Fibroblast of skin of right quadriceps (primary cell): ENCODE measurements at regions not wholly inside any gene's neighbourhood (a gene's known extent, or its start where the extent isn't known, plus 50 kb on each side); places are given as distances from the start of the nearest gene placed in this dataset.
"Not testable (repeated sequence)": the region's sequence is repeated elsewhere in the genome, so short reads cannot be mapped to it uniquely, and the experiment has no call there.

Experiments used
- DNase-seq: peaks from one replicate; pipeline ENCODE4 v3.0.0-alpha.2; 2013

DNA sequence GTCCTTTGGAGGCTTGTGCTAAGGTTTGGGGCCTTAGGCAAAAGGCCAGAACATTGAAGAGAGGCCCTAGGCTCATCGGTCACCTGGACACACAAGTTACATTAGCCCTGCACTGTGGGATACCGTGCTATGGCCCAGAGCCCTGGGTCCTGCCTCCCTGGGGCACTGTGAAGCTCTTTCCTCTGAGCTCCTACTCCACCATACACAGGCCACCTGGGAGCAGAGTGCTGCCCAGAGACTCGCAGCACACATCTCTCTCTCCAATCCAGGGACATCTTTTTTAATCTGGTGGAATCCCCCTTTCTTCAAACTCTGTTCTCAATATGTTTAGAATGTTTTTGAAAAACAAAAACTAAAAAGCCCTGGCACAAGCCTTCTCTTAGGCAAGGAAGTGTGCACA, 314.2 kb upstream of the RGS6 start:
- no peak for DNase-seq

DNA sequence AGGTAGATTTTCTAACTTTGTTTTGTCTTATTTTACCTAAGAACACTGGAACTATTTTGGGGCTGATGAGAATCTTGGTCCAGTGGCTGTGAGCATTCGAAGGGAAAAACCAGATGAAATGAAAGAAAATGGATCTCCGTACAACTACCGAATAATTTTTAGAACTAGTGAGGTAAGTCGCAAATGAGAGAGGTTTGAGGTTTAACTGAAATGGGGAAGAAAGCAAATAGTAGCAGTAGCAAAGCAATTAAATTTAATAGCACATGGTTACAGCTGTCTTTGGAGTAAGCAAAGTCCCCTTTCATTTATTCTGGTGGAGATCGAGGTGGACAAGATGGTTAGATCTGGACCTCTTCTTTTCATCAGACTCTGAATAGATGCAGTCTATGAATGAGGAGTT, 313.5 kb upstream of the RGS6 start:
- DNase-seq, result no peak

DNA sequence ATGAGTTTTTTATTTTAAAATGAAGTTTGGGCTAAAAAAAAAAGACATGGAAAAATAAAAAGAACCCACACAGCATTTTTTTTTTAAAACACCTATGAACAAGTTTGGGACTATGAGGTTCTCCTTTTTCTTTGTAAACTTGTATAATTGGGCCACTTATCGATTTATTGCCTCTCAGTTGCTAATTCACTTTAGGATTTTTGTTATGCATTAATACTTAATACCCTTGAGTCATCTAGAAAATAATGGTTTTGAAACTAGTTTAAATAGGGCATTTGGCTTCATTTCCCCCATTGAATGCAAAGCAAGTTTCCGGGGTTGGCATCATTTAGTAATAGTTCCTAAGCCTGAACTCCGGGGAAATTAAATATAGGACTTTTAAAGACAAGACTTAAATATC, 312.8 kb upstream of the RGS6 start:
- no peak for DNase-seq

DNA sequence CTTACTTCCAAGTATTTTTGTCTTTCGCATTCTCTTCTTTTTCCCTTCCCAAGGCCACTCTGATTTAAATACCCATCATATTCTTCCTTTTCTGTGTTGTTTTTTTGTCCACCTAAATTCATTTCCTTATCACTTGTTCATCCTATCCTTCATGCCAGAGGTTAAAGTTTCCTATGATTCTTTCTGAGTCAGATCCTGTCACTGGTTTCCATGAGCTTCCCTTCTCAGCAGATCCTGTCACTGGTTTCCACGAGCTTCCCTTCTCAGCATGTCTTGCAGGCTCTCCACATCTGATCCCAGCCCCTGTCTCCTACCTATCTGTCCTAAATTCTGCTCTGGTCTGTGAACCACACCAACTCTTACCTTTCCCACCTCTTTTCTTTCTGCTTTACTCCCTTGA, 311.8 kb upstream of the RGS6 start:
- peak; percentile 41 for DNase-seq

DNA sequence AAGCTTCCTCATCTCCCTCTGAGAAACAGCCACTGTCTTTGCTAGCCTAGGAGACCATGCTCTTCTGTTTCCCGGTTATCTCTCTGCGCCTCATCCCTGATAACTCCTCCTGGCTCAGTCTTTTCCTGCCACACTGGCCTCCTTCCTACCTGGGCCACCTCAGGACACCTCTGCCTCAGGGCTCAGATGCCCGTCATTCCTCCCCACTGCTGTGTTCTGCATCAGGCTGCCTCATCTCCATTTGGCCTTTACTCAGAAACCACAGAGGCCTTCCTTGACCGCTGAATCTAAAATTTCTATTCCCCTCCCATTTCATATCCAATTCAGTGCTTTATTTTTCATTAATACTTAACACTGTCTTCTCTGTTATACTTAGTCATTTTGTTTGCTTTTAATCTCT, 311.0 kb upstream of the RGS6 start:
- DNase-seq, result no peak

DNA sequence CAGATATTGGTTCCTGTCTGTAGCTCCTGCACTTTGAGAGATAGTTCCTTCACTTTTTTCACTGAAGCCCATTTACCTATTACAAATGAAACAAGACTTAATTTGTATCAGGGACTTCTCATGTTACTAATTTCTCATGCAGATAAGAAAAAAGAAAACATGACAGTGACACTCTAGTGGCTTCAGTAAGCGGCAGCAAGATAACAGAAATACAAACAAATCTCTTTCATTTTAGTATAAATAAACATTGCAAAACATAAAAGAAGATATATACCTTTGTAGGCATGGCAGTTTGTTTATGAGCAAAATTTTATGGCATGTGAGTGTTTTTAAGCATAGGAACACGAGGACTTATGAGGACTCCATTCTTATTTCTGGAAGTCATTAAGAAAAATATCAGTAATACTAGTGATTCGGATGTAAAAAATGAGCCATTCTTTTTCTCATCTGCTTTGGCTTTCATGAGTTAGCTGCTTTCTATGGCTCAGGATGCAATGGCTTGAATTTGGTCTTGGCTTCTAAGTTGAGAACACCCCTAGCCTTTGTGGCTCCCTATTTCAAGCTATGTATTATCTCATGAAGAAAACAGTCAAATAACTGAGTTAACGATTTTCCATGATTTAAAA, 310.1 kb upstream of the RGS6 start:
- DNase-seq, result peak; percentile 35

DNA sequence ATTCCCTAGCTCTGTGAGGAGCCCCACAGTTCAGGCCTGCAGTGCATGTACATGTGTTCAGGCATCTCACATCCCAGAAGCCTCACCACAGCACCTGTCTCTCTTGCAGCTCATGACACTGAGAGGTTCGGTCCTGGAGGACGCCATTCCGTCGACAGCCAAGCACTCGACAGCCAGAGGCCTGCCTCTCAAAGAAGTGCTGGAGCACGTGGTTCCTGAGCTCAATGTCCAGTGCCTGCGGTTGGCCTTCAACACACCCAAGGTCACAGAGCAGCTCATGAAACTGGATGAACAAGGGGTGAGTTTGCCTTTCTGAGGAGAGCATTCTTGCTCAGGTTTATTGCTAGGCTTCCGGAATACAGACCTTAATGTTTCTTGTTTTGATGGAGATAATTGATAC, 308.3 kb upstream of the RGS6 start:
- no peak for DNase-seq

DNA sequence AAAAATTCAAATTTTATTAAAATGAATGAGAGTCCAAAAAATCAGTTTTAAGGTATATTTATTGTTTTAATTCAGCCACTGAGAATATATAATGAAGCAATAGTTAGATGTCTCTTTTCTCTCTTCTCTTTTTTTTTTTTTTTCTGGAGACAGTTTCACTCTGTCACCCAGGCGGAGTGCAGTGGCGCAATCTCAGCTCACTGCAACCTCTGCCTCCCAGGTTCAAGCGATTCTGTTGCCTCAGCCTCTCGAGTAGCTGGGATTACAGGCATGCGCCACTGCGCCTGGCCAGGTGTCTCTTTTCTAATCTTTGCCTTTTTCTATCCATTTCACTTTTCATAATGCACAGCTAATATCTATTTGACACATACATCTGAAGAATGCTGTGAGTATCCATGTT, 307.1 kb upstream of the RGS6 start:
- no peak for DNase-seq

DNA sequence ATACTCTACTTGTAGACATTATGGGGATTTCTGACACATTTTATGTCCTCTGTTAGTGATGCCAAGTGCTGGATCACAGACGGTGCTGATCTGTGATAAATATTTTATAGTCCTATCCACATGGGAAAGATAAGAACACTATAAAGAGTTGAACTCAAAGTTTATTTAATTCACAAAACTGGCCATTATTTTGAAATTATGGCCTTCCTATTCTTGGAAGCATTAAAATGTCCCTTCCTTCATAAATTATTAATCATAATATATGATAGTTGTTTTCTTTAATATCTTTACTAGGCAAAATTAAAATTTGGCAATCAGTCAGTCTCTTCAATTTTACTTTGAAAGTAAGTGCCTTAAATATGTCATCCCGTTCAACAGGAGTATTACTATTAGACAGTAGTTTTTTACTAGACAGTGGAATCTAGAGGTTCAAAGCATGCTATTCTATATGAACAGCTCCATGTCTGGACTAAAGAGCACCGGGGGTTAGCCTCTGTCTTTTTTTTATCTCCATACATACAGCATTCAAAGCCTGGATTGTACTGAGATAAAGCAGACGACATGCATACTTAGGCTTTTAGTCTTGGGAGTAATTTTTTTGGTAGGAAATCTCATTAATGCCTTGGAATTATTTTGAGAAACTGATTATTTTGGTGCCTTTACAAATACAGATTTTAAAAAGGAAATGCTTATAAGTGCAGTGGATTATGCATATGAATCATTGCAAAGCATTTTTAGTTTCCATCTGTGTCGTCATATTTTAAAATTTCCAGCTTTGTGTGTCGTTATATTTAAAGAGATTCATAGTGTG, 306.1 kb upstream of the RGS6 start:
- peak; percentile 50 for DNase-seq

DNA sequence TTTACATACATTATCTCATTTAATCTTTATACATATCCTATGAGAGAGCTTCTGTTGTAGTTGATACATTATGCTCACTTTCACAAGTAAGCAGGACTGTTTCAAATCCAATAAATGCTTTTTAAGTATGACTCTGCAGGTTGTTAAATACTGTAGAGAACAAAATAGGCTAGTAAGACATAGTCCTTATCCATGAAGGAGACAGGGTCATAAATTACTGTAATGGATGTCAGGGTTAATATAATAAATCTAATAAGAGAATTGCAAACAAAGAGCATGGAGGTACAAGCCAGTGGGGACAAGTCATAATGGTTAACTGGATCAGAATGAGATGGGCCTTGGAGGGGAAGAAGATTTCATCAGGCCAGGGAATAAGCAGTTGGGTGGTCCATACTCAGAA, 303.8 kb upstream of the RGS6 start:
- DNase-seq, result no peak

DNA sequence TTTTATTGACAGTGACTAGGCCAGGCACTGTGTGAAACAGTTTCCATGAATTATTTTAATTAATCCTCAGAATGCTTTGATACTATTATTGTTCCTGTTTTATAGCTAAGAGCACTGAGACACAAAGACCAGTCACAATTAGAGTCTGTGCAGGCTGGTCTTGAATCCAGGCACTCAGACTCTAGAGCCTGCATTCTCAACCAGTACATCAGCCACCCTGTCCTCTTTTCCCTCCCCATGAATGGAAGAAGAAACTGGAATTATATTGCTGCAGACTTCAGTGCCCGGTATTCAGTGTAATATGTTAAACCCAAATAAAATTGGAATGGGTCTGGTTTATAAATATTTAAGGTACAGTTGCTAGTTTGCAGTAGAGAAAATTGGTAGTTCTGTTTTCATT, 303.0 kb upstream of the RGS6 start:
- no peak for DNase-seq

DNA sequence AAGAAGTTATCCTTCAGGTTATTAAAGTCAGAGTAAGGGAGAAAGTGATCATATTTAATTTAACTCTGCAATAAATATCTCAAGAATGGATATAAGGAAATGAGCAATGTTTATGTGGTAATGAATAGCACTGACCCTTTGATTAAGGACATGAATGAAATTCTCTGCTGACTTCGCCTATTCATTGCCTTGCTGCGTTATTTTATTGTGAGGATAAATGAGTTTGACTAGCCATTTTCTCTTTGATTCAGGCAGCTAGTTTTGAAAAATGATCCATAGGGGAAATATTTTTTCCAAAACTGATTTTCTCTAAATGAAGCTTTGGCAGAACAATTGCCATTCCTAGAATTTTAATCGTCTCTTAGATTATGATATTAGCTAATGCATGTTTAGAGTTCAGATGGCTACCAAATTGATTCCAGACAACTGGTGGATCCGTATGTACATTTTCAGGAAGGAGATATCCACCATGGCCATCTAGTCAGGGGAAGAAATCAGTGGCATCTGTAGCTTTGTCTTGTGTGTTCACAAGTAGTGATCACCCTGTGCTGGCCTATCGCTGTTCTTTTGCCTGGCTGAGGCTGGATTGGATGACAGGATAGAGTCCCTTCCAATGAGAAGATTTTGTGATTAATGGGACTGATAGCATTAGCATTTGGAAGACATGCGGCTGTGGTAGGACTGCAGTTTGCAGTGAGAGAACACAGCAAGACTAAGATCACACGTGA, 302.3 kb upstream of the RGS6 start:
- peak; percentile 28 for DNase-seq

DNA sequence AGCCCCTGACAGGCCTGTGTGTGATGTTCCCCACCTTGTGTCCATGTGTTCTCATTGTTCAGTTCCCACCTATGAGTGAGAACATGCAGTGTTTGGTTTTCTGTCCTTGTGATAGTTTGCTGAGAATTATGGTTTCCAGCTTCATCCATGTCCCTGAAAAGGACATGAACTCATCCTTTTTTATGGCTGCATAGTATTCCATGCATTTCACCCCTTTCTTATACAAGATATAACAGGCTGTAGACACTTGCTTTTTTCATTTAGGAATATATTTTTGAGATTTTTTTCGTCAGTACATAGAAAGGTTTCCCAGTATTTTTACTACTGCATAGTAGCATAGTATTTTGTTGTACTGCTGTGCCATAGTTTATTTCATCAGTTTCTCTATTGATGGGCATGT, 301.2 kb upstream of the RGS6 start:
- DNase-seq, result not testable (repeated sequence)

DNA sequence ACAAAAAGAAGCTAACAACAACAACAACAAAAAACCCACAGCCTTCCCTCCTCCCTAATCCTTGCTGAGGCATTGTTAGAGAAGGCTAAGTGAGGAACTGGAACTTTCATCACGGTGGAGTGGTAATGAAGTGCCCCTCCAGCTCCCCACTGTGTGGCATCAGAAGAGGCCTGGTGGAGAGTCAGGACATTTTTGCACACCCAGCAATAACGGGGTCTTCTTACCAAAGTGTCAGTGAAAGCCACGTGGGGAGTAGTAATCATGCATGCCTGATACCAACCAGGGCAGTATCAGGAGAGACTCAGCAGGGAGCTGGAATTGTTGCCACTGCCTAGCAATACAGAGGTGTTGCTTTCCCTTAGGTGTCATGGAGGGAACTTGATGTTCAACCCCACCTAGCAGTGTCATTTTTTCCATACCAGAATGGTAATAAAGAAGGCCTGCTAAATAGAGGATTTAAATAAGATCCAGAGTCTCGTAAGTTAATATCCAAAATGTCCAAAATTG, 299.7 kb upstream of the RGS6 start:
- DNase-seq, result no peak

DNA sequence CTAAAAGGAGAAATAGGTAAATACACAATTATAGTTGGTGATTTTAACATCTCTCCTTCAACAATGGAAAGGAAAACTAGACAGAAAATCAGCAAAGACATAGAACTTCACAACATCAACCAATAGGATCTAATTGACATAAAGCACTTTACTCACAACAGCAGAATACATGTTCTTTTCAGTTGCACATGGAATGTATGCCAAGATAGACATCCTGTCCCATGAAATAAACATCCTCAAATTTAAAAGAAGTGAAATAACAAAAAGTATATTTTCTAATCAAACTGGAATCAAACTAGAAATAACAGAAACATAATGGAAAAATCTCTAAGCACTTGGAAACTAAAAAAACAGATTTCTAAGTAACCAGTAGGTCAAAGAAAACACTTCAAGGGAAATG, 296.2 kb upstream of the RGS6 start:
- no peak for DNase-seq

DNA sequence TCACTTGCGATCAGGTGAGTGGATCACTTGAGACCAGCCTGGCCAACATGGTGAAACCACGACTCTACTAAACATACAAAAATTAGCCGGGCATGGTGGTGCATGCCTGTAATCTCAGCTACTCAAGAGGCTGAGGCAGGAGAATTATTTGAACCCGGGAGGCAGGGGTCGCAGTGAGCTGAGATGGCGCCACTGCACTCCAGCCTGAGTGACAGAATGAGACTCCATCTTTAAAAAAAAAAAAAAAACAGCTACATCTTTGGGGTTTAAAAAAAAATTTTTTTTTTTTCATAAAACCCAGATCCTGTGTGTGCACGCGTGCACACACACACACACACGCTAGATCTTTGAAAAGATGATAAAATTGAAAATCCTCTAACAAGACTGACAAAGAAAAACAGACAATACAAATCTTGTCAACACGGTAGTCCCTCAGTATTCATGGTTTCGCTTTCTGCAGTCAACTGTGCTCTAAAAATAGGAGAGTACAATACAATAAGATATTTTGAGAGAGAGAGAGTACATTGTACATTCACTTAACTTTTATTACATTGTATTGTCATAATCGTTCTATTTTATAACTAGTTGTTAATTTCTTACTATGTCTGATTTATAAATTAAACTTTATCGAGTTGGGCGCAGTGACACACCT, 295.3 kb upstream of the RGS6 start:
- no peak for DNase-seq

DNA sequence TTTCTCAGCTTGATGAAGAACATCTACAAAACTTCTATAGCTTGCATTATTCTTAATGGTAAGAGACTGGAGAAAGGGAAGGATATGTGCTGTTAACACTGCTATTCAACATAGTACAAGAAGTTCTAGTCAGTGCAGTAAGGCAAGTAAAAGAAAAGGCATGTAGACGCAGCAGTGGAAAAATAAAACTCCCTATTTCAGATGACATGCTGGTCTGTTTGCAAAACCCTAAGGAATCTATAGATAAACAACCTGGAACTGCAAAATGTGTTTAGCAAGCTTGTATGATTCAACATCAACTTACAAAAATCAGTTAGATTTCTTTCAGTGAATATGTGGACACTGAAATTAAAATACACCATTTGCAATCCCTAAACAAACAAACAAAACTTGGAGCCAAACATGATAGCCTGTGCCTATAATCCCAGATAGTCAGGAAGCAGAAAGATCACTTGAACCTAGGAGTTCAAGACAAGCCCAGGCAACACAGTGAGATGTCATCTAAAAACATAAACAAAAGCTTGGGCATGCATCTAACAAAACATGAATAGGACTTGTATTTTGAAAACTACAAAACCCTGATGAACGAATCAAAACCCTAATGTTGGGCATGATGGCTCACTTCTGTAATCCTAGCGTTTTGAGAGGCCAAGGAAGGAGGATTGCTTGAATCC, 293.6 kb upstream of the RGS6 start:
- no peak for DNase-seq

DNA sequence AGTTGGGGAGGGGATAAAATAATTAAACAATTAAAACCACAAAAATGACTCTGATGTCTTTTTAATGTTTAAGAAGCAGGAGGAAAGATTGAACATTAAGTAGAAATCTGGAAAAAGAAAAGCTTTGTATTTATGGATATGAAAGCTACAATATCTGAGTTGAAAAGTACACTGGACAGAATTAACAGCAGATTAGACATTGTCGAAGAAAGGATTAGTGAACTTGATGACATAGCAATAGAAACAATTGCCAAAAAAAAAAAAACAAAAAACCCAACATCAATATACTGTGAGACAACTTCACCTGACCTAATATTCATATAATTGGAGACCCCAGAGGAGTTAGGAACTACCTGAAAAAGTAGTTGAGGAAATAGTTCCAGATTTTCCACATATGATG, 289.5 kb upstream of the RGS6 start:
- no peak for DNase-seq

DNA sequence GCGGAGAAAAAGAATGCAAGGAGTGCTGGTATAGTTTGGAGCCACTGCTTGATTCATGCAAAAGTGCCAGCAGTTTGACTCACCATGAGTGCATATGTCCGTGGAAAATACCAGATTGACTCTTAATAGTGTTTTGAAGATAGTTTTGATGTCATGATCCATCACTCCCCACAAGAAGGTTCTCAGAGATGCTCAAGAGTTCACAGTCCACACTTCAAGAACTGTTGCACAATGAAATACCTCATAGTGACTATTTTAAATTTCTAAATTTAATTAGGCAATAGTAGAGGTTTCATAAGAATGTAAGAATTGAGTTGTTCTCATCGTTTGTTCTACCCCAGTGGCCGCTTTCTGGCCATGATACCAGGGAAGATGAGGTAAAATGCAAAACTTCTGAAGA, 286.6 kb upstream of the RGS6 start:
- peak; percentile 56 for DNase-seq

DNA sequence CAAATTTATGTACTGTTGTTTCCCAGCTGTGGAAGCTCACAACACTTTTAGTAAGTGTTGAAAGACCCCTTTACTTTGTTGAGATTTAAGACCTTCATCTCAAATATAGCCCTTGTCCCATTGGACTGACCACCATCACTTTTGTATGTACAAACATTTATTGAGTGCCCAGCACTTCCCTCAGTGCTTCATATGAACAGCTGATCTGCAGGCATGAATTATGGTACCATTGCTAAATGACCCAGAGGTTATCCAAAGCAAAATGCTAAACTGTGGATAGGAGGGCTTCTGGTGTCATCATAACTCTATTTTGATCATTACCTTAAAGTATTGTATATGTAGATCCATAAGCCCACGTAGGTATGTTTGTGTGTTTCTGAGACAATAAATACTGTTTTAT, 285.7 kb upstream of the RGS6 start:
- DNase-seq, result no peak

DNA sequence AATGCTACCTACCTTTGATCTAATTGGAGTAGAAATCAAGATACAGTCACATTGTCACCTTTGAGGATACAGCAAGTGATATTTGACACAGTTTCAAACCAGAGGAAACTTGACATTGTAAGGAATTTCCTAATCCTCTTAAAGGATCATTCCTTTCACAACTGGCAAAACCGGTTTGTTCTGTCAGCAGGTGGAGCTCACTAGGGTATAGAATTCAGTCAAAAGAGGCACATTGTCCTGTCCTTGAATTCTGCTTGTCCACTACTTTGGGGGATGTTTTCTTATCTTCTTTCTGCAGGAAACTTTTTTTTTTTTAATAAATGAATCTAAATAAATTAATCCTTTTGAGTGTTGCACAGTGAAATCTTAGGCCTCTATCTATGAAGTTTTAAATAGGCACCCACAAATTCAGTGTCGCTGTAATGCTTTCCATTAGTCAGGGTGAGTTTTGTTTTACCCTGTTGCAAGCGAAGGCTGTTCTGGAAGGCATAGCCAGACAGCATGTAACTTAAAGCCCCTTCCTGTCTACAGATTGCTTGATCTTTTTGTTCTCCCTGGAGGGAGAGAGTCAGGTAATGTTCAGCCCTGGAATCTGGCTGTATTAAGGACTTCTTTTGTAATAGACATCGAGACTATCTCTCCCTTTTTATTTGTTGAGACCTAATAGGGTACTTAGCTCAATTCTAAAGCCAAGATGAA, 285.0 kb upstream of the RGS6 start:
- DNase-seq, result no peak

DNA sequence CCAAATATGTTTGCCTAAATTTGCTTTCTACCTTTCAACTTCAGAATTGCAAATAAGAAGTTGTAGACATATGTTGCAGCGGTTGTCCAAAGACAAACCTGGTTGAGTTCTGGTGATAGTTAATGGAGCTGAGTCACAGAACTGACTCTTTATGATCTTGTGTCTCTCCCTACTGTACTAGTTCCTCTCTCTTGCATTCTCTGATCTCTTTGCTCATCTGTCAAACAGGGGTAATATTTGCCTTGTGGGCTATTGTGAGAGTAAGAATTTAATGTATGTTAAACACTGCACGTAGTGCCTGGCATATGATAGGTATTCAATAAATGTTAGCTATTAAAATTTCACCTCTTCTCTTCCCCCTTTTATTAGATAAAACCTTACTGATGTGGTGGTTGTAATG, 283.5 kb upstream of the RGS6 start:
- DNase-seq, result no peak
